Mononuclear cell (primary cell): ENCODE measurements at regions not wholly inside any gene's neighbourhood (a gene's known extent, or its start where the extent isn't known, plus 50 kb on each side); places are given as distances from the start of the nearest gene placed in this dataset.

Source experiments
- H3K27me3 ChIP-seq: 2 replicates; pipeline ENCODE4 v1.6.0; 2011; ENCODE audit warnings: low read length, control low read depth; ENCODE audit not compliant: insufficient read depth
- H3K4me1 ChIP-seq: 2 replicates; pipeline ENCODE4 v1.5.1; 2011; ENCODE audit warnings: mild to moderate bottlenecking, low read length, control low read depth; ENCODE audit not compliant: insufficient read depth
- H3K4me3 ChIP-seq: 2 replicates; pipeline ENCODE4 v1.5.1; 2011; ENCODE audit warnings: mild to moderate bottlenecking, low read length, moderate library complexity
- H3K9me3 ChIP-seq: 2 replicates; pipeline ENCODE4 v1.5.1; 2011; ENCODE audit warnings: low read depth, mild to moderate bottlenecking, control low read depth, low read length

- Histone ChIP-seq H3K4me3 (no peak overlapping the region), H3K9me3 (no peaks in the 10 kb centered on the region), H3K27me3 (no peaks in the 10 kb centered on the region)
Measured at GRCh38 chr6:165762125-165762524, 99.1 kb upstream of the PDE10A start.

GRCh38 chr6:165760803-165761185 lies 97.8 kb upstream of the PDE10A start:
- Histone ChIP-seq H3K27me3 (no peaks in the 10 kb centered on the region), H3K4me1 (no peaks in the 10 kb centered on the region)

More at GRCh38 chr6:165762125-165762524, 99.1 kb upstream of the PDE10A start:
- no peaks in the 10 kb centered on the region for H3K4me1 ChIP-seq

GRCh38 chr6:165760126-165760802 lies 97.2 kb upstream of the PDE10A start:
- Histone ChIP-seq H3K9me3 (no peaks in the 10 kb centered on the region), H3K4me1 (no peaks in the 10 kb centered on the region), H3K27me3 (no peaks in the 10 kb centered on the region), H3K4me3 (no peak overlapping the region)

More at GRCh38 chr6:165760803-165761185, 97.8 kb upstream of the PDE10A start:
- Histone ChIP-seq H3K9me3 (no peaks in the 10 kb centered on the region), H3K4me3 (no peak overlapping the region)

DNA sequence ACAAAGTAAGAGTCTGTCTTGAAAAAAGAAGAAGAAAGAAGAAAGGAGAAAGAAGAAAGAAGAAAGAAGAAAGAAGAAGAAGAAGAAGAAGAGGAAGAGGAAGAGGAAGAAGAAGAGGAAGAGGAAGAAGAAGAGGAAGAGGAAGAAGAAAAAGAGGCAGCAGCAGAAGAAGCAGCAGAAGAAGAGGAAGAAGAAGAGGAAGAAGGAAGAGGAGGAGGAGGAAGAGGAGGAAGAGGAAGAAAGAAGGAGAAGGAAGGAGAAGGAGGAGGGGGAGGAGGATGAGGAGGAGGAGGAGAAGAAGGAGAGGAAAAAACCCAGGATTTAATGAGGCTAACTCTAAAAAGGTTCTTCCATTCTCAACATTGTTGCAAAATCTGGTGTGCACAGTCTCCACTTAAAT lies 95.4 kb upstream of the PDE10A start:
- H3K27me3 ChIP-seq, result no peaks in the 10 kb centered on the region
- H3K9me3 ChIP-seq, result no peaks in the 10 kb centered on the region
- H3K4me3 ChIP-seq, result no peak overlapping the region
- H3K4me1 ChIP-seq, result no peaks in the 10 kb centered on the region

GRCh38 chr6:165755583-165755982 lies 92.5 kb upstream of the PDE10A start:
- Histone ChIP-seq H3K9me3 (no peaks in the 10 kb centered on the region), H3K4me3 (no peak overlapping the region), H3K4me1 (no peaks in the 10 kb centered on the region), H3K27me3 (no peaks in the 10 kb centered on the region)

DNA sequence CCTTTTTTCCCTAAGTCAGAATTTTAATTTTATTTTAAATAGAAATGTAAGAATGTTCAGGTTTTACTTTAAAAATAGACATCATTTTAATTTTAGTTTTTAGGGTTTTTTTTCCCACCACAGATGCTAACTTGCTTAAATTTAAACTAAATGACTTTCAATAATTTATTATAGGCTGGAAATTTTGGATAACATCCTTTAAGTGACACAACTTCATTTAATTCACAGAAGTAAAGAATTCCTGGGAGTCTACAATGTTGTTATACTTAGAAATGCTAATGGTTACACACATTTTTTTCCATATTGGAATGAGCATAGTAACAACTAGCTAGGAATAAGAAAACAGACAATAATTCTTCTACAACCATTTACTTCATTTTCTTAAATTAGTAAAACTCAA lies 90.5 kb upstream of the PDE10A start:
- Histone ChIP-seq H3K27me3 (no peaks in the 10 kb centered on the region), H3K9me3 (no peaks in the 10 kb centered on the region), H3K4me3 (no peak overlapping the region), H3K4me1 (no peaks in the 10 kb centered on the region)

GRCh38 chr6:165752451-165752850 lies 89.4 kb upstream of the PDE10A start:
- no peak overlapping the region for H3K4me3 ChIP-seq
- H3K9me3 ChIP-seq, result no peaks in the 10 kb centered on the region
- no peaks in the 10 kb centered on the region for H3K27me3 ChIP-seq
- H3K4me1 ChIP-seq, result no peaks in the 10 kb centered on the region

DNA sequence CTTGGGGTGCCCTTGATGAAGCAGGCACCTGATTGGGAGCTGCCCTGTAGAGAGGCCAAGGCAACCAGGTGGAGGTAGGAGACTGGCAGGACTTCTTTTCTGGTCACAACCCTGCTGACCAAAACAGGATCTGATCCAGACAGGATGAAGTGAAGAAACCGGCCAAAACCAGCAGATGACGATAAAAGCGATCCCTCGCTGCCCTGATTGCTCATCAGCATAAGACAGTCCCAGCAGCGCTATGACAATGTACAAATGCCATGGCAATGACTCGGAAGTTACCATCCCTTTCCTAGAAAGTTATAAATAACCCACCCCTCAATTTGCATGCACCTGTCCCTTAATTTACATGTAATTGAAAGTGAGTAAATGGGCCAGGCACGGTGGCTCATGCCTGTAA lies 88.4 kb upstream of the PDE10A start:
- H3K27me3 ChIP-seq, result no peaks in the 10 kb centered on the region
- H3K4me1 ChIP-seq, result no peaks in the 10 kb centered on the region
- H3K9me3 ChIP-seq, result no peaks in the 10 kb centered on the region
- H3K4me3 ChIP-seq, result no peak overlapping the region

DNA sequence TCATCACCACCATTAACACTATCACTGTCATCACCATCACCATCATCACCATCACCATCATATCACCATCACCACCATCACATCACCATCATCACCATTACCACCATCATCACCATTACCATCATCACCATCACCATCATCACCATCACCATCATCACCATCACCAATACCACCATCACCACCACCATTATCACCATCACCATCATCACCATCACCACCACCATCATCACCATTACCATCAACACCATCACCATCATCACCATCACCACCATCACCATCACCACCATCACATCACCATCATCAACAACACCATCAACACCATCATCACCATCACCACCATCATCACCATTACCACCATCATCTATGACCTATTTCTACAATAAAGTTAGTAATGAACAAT lies 86.1 kb upstream of the PDE10A start:
- no peaks in the 10 kb centered on the region for H3K9me3 ChIP-seq
- H3K4me1 ChIP-seq, result no peaks in the 10 kb centered on the region
- no peaks in the 10 kb centered on the region for H3K27me3 ChIP-seq
- no peak overlapping the region for H3K4me3 ChIP-seq

DNA sequence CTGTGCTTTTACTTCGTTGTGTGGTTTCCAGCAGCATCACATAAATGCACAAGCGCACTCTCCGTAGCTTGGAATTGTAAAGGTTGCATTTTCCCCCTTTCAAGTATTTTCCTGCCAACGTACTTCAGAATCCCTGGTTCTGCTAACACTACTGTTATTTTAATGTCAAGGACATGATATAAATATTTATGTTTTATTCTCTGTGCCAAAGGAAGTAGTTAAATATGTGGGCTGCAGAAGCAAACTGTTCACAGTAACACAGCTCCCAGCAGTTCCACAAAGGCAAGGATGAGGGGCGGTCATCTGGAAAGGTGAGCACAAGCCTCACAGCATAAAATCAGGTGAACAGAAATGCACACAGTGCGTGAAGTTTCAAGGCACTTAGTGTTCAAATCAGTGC lies 85.3 kb upstream of the PDE10A start:
- Histone ChIP-seq H3K4me3 (no peak overlapping the region), H3K27me3 (no peaks in the 10 kb centered on the region), H3K9me3 (no peaks in the 10 kb centered on the region)

DNA sequence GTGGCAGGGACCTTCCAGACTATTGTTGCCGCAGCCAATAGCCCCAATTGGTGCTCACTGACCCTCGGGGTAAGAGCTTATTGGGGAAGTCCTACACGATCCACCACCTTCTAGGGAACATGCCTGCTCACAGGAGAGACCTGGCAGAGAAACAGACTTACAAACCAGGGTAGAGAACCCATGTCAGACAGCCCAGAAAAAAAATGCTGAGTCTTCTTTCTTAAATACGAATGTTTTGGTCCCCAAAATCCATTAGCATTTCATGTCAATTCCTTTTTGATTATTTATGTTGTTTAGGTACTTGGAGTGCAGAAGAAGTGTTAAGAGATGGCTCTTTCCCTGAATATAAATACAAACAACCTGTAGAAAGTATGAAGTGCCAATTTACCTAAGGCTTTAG lies 84.9 kb upstream of the PDE10A start:
- Histone ChIP-seq H3K4me3 (no peak overlapping the region), H3K27me3 (no peaks in the 10 kb centered on the region), H3K4me1 (no peaks in the 10 kb centered on the region), H3K9me3 (no peaks in the 10 kb centered on the region)

More for the DNA sequence above, 85.3 kb upstream of the PDE10A start:
- no peaks in the 10 kb centered on the region for H3K4me1 ChIP-seq

- Histone ChIP-seq H3K9me3 (no peaks in the 10 kb centered on the region), H3K4me1 (no peaks in the 10 kb centered on the region), H3K4me3 (no peak overlapping the region), H3K27me3 (no peaks in the 10 kb centered on the region)
Measured at GRCh38 chr6:165746331-165746730, 83.3 kb upstream of the PDE10A start.

GRCh38 chr6:165745492-165745891 lies 82.5 kb upstream of the PDE10A start:
- H3K9me3 ChIP-seq, result no peaks in the 10 kb centered on the region
- no peak overlapping the region for H3K4me3 ChIP-seq
- H3K4me1 ChIP-seq, result no peaks in the 10 kb centered on the region
- no peaks in the 10 kb centered on the region for H3K27me3 ChIP-seq

DNA sequence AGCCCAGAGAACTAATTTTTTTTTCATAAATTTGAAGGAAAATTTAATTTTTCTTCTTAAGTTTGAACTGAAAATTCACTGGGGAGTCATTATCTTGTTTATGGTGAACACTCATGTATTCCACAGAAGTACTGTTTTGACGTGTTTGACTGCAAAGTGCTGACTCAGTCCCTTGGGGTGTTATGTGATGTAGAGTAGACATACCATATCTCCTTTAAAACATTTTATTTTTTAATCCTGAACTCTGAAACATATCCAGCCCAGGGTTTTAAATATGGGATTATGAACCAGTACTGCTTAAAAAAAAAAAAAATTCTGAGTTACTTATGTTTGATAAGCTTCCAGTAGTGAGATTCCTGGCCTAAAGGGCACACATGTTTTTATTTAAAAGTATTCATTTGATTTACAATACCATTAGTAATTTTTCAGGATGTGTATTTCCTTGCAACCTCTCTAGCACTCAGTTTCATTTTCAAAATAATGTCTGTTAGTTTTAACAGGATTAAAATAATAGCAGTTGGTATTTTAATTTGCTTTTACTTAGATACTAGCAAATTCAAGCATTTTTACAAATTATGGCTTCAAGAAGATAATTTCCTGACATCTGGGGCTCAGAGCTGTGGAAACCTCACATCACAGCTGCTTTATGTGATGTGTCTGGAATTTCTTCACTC lies 81.7 kb upstream of the PDE10A start:
- H3K4me1 ChIP-seq, result no peaks in the 10 kb centered on the region
- no peaks in the 10 kb centered on the region for H3K27me3 ChIP-seq
- no peaks in the 10 kb centered on the region for H3K9me3 ChIP-seq
- no peak overlapping the region for H3K4me3 ChIP-seq

- no peaks in the 10 kb centered on the region for H3K27me3 ChIP-seq
- no peaks in the 10 kb centered on the region for H3K4me1 ChIP-seq
- no peaks in the 10 kb centered on the region for H3K9me3 ChIP-seq
- H3K4me3 ChIP-seq, result no peak overlapping the region
Measured at GRCh38 chr6:165743366-165743898, 80.4 kb upstream of the PDE10A start.

GRCh38 chr6:165742047-165742446 lies 79.0 kb upstream of the PDE10A start:
- H3K4me1 ChIP-seq, result no peaks in the 10 kb centered on the region
- no peak overlapping the region for H3K4me3 ChIP-seq
- H3K9me3 ChIP-seq, result no peaks in the 10 kb centered on the region
- H3K27me3 ChIP-seq, result no peaks in the 10 kb centered on the region
